KG1 (cell line): ENCODE measurements at regions not wholly inside any gene's neighbourhood (a gene's known extent, or its start where the extent isn't known, plus 50 kb on each side); places are given as distances from the start of the nearest gene placed in this dataset.
"Not testable (repeated sequence)": the region's sequence is repeated elsewhere in the genome, so short reads cannot be mapped to it uniquely, and the experiment has no call there.

Source experiments
- DNase-seq: peaks from one replicate; lab custom pipeline; 2025; lab: John Stamatoyannopoulos, UW

DNA sequence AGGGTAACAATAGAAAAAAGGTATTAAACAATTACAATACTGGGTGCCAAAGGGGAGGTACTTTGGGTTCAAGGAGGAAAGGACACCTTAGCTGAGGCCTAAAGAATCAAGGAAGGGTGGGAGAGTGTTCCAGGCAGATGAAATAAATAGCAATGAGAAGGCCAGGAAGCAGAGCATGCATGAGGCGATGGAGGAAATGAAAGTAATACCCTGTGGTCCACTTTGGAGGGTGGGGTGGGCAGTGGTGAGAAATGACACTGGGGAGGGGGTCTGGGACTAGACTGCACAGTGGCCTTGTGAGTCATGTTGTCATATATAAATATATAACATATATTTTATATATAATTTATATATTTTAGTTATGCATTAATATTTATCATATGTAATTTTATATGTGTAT is 55.9 kb downstream of the BHLHE40 start:
- DNase-seq = no peak

DNA sequence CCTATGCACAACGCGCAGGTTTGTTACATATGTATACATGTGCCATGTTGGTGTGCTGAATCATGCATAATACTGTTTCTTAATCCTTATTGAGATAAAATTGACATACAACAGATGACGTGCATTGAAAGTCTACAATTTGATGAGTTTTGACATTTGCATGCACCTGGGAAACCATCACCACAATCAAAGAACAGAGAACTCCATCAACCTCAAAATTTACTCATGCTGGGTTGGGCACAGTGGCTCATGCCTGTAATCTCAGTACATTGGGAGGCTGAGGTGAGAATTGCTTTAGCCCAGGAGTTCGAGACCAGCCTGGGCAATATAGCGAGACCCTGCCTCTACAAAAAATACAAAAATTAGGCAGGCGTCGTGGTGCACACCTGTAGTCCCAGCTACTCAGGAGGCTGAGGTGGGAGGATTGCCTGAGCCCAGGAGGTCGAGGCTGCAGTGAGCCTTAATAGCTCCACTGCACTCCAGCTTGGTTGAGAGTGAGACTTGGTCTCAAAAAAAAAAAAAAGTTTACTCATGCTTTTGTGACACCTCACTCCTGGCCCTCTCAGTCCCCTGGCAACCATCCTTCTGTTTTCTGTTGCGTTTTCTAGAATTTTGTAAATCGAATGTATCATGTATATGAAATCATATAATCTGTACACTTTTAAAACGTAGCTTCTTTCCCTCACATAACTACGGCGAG is 56.6 kb downstream of the BHLHE40 start:
- no peak for DNase-seq

DNA sequence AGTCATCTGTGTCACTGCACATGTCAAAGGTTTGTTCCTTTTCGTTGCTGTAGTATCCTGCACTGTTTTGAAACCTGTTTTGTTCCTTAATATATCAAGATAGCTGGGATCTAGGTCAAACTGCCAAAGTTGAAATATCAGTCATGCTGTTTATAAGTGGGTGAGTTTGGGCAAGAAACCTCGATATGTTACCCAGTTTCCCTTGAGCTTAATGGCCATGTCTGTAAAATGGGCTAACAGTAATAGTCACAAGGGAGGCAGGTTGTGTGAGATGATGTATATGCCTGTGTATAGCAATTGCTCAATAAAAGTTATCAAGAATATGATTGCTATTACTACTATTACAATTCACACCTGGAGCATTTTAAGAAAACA is 57.1 kb downstream of the BHLHE40 start:
- DNase-seq = no peak

DNA sequence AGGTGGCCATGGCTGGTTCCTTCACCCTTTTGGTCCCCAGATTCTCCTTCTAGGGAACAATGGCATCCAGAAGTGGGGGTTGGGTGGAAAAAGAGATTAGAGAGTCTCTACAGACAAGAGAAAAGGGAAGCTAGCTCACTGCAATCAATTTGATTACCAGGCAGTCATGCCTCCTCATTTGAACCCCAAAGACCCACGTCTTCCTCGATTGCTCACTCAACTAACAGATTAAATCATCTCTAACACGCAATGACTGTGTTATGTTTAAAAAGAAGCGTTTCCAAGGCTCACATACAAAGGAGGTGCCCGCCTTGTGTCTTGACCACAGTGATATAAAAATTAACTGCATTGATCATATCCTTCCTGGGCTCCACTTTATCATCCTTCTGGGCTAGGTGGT is 57.6 kb downstream of the BHLHE40 start:
- no peak for DNase-seq

DNA sequence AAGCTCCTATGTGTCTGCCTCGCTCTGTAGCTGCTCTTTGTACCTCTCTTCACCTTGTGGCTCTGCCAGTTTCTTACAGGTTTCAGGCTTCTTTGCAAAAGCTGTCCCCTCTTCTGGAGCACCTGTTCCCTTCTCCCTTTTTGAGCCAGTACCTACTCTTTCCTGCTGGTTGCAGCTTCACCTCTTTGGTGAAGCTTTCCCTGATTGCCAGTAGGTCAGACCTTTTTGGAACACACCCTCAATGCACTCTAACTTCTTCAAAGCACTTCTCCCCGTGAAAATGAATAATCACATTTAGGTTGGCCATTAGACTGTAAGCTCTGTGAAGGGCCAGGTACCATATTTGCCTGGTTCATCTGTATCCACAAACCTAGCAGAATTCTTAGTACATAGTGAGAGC is 60.3 kb downstream of the BHLHE40 start:
- no peak for DNase-seq

DNA sequence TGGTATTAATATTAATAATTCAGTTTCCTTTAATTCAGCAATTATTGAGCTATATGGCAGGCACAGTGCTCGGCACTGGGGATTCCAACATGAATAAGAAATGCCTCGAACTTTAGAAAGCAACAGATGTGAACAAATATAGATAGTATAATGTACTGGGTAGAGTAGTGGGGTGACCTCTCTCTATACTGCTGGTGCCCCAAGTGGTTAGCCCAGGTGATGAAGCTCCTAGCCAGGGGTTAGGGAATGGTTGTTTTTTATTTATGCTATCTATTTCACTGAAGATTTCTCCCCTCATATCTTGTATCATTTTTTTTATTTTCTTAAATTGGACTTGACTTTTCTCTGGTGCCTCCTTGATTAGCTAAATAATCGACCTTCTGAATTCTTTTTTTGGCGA is 62.1 kb downstream of the BHLHE40 start:
- no peak for DNase-seq

DNA sequence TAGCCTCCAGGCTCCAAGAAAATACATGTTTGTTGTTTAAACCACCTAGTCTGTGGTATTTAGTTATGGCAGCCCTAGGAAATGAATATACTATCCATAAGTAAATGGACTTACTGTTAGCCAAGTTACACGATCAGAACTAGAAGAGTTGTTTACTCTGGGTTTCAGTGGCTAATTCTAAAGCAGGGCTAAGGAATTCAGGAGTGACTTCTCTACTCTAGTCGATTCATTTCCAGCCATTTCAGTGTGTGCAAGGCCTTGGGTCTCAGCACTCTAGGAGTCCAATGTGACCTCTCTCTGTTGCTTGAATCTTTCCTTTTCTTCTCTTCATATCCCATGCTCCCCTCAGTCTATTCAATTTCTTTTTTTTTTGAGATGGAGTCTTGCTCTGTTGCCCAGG is 66.7 kb downstream of the BHLHE40 start:
- no peak for DNase-seq

DNA sequence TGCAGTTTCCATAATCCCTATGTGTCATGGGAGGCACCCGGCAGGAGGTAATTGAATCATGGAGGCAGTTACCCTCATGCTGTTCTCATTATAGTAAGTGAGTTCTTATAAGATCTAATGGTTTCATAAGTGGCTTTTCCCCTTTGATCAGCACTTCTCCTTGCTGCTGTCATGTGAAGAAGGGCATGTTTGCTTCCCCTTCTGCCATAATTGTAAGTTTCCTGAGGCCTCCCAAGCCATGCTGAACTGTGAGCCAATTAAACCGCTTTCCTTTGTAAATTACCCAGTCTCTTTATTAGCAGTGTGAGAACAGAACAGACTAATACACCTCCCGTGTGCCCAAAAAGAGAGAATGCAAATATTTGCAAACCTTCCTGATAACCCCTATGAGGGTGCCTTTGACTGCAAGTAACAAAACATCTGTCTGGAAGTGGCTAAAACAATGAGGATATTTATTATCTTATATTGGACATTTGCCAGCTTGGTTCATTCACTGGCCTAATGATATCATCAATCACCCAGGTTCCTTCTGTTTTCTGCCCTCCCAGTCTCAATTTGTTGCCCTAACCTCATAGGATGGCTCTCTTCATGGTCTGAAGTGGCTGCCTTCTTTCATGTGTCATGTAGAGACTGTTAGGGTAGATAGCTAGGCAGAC is 68.7 kb downstream of the BHLHE40 start:
- no peak for DNase-seq

DNA sequence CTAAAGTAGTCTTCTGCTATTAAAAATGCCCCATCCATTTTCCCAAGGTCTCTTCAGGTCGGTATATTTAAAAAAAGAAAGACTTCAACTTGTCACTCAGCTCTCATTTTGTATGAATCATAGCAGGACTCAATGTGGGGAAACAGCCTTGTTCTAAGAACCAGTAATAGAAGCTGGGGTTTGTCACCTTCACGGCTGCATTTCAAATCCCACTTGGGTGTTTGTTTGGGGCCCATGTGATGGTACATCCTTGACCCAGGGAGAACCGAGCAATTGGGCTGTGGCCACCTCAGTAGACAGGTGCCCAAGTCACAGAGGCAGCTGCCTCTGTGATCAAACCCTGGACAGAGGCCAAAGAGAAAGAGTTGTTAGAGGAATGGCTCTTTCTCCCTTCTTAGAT is 70.3 kb upstream of the ARL8B start:
- no peak for DNase-seq

DNA sequence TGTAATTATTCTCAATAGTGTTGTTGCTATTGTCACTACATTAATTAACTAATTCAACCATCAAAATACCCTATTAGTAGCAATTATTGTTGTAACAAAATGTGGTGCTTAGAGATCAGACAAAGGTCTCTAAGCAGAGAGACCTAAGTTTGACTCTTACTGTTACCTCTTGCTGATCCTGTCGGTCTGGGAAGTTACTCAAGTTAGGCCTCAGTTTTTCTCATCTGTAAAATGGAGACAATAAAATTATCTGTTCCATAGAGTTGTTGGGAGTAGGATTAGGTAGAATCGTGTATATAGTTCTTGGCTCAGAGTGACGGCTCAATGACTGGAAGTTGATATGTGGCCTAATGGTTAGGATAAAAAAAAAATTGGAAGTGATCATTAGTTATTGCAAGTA is 69.8 kb upstream of the ARL8B start:
- no peak for DNase-seq

DNA sequence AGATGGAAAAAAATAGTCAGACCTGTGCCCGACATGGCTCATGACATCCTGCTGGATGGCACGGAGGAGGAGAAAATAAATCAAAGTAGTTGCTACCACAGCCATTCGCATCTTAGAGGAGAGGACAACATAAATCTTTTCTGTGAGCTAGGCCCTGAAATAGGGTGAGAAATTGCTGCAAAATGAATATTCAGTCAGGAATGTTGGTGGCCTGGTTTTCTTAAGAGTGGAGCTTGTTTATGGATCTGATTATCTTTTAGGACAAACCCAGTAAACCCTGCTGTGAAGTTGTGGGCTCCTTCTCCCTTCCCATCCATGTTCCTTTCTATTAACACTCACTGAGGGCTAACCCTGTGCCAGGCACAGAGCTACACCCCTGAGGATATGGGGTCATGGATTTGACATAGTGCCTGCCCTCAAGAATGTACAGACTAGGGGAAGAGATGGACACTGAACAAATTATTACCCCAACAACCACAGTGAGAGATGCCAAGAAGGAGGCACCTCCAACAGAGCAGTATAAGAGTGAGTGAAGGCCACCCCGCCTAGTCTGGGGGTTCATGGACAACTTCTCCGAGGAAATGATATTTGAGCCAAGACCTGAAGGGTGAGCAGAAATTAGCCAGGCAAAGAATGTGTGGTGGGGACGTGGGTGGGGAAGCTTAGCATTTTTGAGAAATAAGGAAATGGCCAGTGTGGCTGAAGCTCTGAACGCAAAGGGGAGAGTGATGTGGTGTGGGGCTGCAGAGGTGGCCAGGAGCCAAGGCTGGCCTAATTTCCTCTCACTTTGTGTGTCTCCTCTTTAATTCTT is 68.9 kb upstream of the ARL8B start:
- DNase-seq = no peak

DNA sequence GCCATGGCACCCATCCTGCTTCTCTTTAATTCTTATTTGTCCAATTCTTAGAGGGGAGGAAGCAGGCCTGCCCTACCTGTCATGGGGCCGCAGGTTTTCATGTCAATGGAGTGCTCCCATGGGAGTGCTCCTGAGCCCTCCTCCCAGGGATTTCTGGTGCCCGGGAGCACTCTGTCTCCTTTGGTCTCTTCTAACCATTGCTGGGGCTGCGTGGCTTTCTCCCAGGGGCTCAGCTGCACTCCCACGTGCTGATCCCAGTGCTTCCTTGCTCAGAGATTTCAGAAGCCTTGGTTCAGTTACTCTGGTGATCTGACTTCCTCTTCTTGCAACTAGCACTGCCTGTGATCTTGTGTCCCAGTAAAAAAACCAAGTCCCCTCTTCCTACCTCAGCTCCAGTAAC is 68.0 kb upstream of the ARL8B start:
- DNase-seq = no peak

DNA sequence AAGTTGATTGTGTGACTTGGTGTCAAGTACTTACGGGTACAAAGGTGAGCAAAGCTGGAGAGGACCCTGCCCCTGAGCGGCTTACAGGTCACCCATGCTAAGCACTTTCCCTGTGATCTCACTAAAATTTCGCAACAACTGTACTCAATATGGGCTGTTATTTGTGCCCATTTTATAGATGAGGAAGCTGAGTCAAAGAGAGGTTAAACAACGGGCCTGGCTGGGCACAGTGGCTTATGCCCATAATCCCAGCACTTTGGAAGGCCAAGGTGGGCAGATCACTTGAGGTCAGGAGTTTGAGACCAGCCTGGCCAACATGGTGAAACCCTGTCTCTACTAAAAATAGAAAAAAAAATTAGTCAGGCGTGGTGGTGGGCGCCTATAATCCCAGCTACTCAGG is 67.5 kb upstream of the ARL8B start:
- not testable (repeated sequence) for DNase-seq

DNA sequence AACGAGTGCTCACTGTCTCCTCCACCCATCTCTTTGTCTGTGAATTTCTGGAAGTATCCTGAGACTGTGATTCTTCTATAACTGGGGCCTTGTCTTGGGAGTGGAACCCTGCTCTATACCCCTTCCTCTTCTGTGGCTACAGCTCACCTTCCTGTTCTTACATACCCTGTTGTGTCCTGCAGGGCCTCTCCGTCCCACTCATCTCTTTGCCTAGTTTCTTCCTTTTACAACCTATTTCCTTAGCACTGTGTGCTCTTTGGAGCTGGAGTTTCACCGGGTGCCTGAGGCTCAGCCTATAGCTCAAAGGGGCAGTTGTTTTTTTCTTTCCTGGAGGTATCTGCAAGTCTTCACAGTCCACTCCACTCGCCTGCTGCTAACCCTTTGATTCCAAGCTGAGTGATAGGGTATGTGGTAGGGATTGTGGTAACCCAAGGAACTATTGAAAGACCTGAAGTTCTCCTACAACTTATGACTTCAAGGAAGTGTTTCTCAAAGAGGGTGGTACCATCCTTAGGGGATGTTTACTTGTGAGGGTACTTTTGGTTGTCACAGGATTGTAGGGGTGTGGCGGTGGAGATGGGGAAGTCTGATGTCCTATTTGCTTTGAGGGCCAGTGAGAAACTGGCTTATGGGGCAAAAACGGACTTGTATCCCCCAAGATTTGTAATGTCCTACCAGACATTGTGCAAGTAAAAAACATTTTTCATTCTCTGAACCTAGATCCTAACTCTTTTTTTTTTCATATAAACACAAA is 66.6 kb upstream of the ARL8B start:
- peak; percentile 43 for DNase-seq

DNA sequence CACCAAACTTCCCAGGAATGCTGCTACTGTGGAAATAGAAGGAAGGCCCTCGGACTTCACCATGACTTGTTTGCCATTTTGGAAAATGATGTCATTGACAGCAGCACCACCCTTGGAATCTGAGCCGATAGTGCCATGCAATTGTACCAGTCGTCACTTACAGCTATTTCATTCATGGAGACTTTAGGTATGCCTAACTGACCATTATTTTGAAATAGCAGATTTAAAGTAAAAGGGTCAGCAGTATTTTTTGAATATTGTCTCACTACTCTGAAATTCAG is 66.0 kb upstream of the ARL8B start:
- DNase-seq = no peak

DNA sequence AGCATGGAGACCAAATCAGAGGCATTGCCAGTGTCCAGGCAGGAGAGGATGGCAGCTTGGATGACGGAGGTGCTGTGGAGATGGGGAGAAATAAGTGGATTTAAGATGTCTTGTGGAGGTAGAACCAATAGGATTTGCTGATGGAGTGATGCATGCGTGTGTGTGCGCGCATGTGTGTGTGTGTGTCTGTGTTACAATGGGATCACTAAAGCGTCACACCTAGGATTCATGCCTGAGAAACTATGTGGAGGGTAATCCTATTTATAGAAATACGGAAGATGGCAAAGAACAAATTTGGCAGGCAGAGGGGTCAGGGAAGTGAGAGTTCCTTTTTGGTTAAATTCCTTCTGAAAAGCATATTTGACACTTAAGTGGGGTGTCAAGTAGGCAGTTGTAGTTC is 64.8 kb upstream of the ARL8B start:
- no peak for DNase-seq

DNA sequence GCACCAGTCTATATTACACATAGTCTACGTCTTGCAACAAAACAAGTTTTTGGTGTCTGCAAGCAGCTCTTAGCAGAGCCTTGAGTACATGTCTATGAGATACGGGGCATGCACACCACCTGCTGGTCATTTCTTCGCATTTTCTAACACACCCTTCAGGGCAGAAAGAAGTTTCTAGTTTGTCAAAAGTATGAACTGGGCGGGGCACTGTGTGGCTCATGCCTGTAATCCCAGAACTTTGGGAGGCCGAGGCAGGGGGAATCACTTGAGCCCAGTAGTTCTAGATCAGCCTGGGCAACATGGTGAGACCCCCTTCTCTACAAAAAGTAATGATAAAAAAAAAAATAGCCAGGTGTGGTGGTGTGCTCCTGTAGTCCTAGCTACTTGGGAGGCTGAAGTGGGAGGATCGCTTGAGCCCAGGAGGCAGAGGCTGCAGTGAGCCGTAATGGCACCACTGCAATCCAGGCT is 64.2 kb upstream of the ARL8B start:
- DNase-seq = peak; percentile 74

DNA sequence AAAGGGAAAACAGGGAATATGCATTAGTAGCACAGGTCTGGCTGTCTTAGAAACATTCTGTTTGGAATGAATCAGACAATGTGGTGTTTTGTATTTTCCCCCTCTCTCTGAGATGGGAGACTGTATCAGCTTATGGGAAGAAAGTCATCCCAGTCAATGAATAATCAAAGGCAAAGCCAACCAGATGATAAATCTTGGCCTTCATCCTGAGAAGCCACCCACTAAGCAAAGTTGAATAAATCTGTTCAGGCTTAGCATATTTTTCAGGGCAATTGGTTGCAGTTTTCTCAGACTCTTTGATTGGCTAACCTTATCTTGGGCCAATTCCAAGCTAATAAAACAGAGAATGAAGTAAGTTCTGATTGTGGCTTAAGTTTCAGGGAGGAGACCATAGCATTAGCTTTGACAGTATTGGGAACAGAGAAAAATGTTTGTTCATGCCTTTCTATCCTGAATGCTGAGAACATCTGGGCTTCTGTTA is 63.6 kb upstream of the ARL8B start:
- DNase-seq = no peak

DNA sequence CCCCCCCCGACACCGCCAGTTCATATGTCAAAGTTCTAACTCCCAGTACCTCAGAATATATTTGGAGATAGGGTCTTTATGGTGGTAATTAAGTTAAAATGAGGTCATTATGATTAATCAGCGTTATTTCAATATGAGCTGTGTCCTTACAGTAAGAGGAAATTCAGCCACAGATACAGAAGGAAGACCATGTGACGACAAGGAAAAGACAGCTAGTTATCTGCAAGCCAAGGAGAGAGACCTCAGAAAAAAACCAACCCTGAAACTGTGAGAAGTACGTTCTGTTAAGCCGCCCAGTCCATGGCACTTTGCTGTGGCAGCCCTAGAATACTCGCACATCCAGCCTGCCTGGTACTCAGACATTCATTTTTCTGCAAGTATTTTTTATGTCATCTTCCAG is 62.3 kb upstream of the ARL8B start:
- no peak for DNase-seq

DNA sequence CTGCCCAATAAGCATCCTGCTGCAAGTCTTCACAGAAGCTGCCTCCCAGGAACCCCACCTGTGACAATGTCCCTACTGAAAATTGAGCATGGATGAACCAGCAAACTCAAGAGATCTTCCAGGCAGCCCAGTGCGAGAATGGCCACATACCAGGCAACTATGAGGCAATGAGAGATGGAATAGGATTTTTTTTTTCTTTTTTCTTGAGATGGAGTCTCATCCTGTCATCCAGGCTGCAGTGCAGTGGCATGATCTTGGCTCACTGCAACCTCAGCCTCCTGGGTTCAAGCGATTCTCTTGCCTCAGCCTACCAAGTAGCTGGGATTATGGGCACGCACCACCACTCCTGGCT is 60.9 kb upstream of the ARL8B start:
- DNase-seq = no peak

DNA sequence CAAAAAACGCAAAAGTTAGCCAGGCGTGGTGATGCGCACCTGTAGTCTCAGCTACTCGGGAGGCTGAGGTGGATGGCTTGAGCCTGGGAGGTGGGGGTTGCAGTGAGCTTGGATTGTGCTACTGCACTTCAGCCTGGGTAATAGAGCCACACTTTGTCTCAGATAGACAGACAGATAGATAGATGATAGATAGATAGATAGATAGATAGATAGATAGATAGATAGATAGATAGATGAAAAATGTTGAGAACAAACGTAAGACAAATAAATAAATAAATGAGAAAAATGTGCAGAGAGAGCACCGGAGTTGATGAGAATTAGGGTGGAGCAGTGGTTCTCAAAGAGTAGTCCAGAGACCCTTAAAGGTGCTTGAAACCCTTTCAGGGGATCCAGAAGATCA is 58.4 kb upstream of the ARL8B start:
- no peak for DNase-seq

DNA sequence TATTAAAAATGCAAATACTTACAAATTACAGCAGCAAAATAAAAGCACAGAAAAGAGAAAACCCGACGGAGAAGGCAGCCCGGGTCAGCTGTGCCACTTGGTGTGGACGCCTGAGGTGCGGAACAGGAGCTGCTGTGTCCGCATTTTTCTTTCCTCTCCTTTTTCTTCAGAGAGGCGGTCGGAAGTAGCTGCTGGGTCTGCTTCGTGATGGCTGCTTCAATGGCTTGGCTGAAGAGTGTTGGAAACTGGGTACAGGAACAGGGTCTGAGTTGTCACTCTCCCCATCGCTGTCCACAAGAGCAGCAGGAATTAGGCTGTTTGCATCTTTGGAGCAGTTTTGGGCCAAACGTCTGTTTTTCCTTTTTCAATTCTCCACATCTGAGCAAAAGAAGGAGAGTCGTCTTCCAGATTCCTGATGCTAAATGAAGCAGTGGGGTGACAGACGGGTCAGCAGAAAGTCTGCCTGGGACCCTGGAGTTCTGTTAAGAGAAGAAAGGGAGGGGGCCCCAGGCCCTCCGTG is 53.5 kb upstream of the ARL8B start:
- no peak for DNase-seq
